SJCRH30 (cell line): ENCODE measurements at regions not wholly inside any gene's neighbourhood (a gene's known extent, or its start where the extent isn't known, plus 50 kb on each side); places are given as distances from the start of the nearest gene placed in this dataset.

Experiments
- DNase-seq, 2 experiments: peaks; one replicate each; pipeline ENCODE4 v3.0.0-alpha.2; 2015 to 2020
- H3K27ac ChIP-seq: fragments of 250-450 bp; sonication (Bioruptor Pico); 2 replicates; pipeline ENCODE4 v1.5.1; 2020; ENCODE audit warnings: mild to moderate bottlenecking, moderate library complexity
- H3K27me3 ChIP-seq: fragments of 250-450 bp; sonication (Bioruptor Pico); 2 replicates; pipeline ENCODE4 v1.5.1; 2020; ENCODE audit warnings: mild to moderate bottlenecking, moderate library complexity
- H3K36me3 ChIP-seq: fragments of 250-450 bp; sonication (Bioruptor Pico); 2 replicates; pipeline ENCODE4 v1.5.1; 2020; ENCODE audit warnings: mild to moderate bottlenecking, moderate library complexity
- H3K4me1 ChIP-seq: fragments of 250-450 bp; sonication (Bioruptor Pico); 2 replicates; pipeline ENCODE4 v1.5.1; 2020; ENCODE audit warnings: mild to moderate bottlenecking, moderate library complexity
- H3K4me3 ChIP-seq: fragments of 250-450 bp; sonication (Bioruptor Pico); 2 replicates; pipeline ENCODE4 v1.5.1; 2020; ENCODE audit warnings: mild to moderate bottlenecking, moderate library complexity
- H3K9me3 ChIP-seq: fragments of 250-450 bp; sonication (Bioruptor Pico); replicated peaks from 2 replicates; pipeline ENCODE4 v1.5.1; 2020; ENCODE audit warnings: mild to moderate bottlenecking, moderate library complexity

- H3K36me3 ChIP-seq: no peaks in the 10 kb centered on the region
- H3K4me3 ChIP-seq: no peak overlapping the region
- DNase-seq: no peak
- no peaks in the 10 kb centered on the region for H3K4me1 ChIP-seq
- no peaks in the 10 kb centered on the region for H3K9me3 ChIP-seq
- H3K27ac ChIP-seq: no peak overlapping the region
- H3K27me3 ChIP-seq: no peaks in the 10 kb centered on the region
These were observed 958.8 kb downstream of the PCDH18 start for GRCh38 chr4:136573460-136573859.

- H3K27me3 ChIP-seq: no peaks in the 10 kb centered on the region
- H3K4me1 ChIP-seq: no peaks in the 10 kb centered on the region
- H3K9me3 ChIP-seq: no peaks in the 10 kb centered on the region
- no peak overlapping the region for H3K4me3 ChIP-seq
- no peak overlapping the region for H3K27ac ChIP-seq
- H3K36me3 ChIP-seq: no peaks in the 10 kb centered on the region
- no peak for DNase-seq
These were observed 961.0 kb downstream of the PCDH18 start for GRCh38 chr4:136571315-136571714.

- DNase-seq: no peak
- H3K4me3 ChIP-seq: no peak overlapping the region
These were observed 969.5 kb downstream of the PCDH18 start for GRCh38 chr4:136562834-136563233.

GRCh38 chr4:136558940-136559494, 973.3 kb downstream of the PCDH18 start:
- no peak for DNase-seq
- no peak overlapping the region for H3K4me3 ChIP-seq
- no peak overlapping the region for H3K27ac ChIP-seq
- no peaks in the 10 kb centered on the region for H3K9me3 ChIP-seq
- no peaks in the 10 kb centered on the region for H3K4me1 ChIP-seq
- H3K36me3 ChIP-seq: no peaks in the 10 kb centered on the region
- H3K27me3 ChIP-seq: no peaks in the 10 kb centered on the region

More at GRCh38 chr4:136562834-136563233, 969.5 kb downstream of the PCDH18 start:
- Histone ChIP-seq H3K27me3 (no peaks in the 10 kb centered on the region), H3K9me3 (no peaks in the 10 kb centered on the region), H3K36me3 (no peaks in the 10 kb centered on the region), H3K27ac (no peak overlapping the region), H3K4me1 (no peaks in the 10 kb centered on the region)

GRCh38 chr4:136557396-136557795, 974.9 kb downstream of the PCDH18 start:
- Histone ChIP-seq H3K36me3 (no peaks in the 10 kb centered on the region), H3K27me3 (no peaks in the 10 kb centered on the region), H3K4me3 (no peak overlapping the region), H3K4me1 (no peaks in the 10 kb centered on the region), H3K27ac (no peak overlapping the region), H3K9me3 (no peaks in the 10 kb centered on the region)
- DNase-seq: no peak

GRCh38 chr4:136554033-136554432, 978.3 kb downstream of the PCDH18 start:
- Histone ChIP-seq H3K27ac (no peak overlapping the region), H3K4me1 (no peaks in the 10 kb centered on the region), H3K4me3 (no peak overlapping the region), H3K9me3 (no peaks in the 10 kb centered on the region), H3K27me3 (no peaks in the 10 kb centered on the region), H3K36me3 (no peaks in the 10 kb centered on the region)
- no peak for DNase-seq

- Histone ChIP-seq H3K9me3 (no peaks in the 10 kb centered on the region), H3K4me3 (no peak overlapping the region), H3K4me1 (no peaks in the 10 kb centered on the region), H3K27me3 (no peaks in the 10 kb centered on the region), H3K36me3 (no peaks in the 10 kb centered on the region), H3K27ac (no peak overlapping the region)
- DNase-seq: no peak
These were observed 980.5 kb downstream of the PCDH18 start for GRCh38 chr4:136551753-136552152.

GRCh38 chr4:136540747-136541146, 991.5 kb downstream of the PCDH18 start:
- DNase-seq: no peak
- H3K9me3 ChIP-seq: no peaks in the 10 kb centered on the region
- no peaks in the 10 kb centered on the region for H3K4me1 ChIP-seq
- no peaks in the 10 kb centered on the region for H3K27me3 ChIP-seq
- no peaks in the 10 kb centered on the region for H3K36me3 ChIP-seq
- H3K27ac ChIP-seq: no peak overlapping the region
- H3K4me3 ChIP-seq: no peak overlapping the region

GRCh38 chr4:136528131-136528530, 1004.2 kb downstream of the PCDH18 start:
- H3K27me3 ChIP-seq: no peaks in the 10 kb centered on the region
- H3K36me3 ChIP-seq: no peaks in the 10 kb centered on the region
- H3K9me3 ChIP-seq: no peaks in the 10 kb centered on the region
- no peak for DNase-seq
- no peaks in the 10 kb centered on the region for H3K4me1 ChIP-seq
- H3K4me3 ChIP-seq: no peak overlapping the region
- no peak overlapping the region for H3K27ac ChIP-seq

- no peaks in the 10 kb centered on the region for H3K4me1 ChIP-seq
- H3K36me3 ChIP-seq: no peaks in the 10 kb centered on the region
- H3K27me3 ChIP-seq: no peaks in the 10 kb centered on the region
- DNase-seq: no peak
- H3K4me3 ChIP-seq: no peak overlapping the region
- H3K9me3 ChIP-seq: no peaks in the 10 kb centered on the region
- H3K27ac ChIP-seq: no peak overlapping the region
These were observed 1005.8 kb downstream of the PCDH18 start for GRCh38 chr4:136526517-136526916.

GRCh38 chr4:136524039-136524438, 1008.3 kb downstream of the PCDH18 start:
- Histone ChIP-seq H3K36me3 (no peaks in the 10 kb centered on the region), H3K9me3 (no peaks in the 10 kb centered on the region), H3K27ac (no peak overlapping the region), H3K4me1 (no peaks in the 10 kb centered on the region), H3K4me3 (no peak overlapping the region), H3K27me3 (no peaks in the 10 kb centered on the region)
- no peak for DNase-seq

- no peak overlapping the region for H3K4me3 ChIP-seq
- H3K36me3 ChIP-seq: no peaks in the 10 kb centered on the region
These were observed 1015.9 kb downstream of the PCDH18 start for GRCh38 chr4:136516371-136516770.

GRCh38 chr4:136505020-136505419, 1027.3 kb downstream of the PCDH18 start:
- H3K27me3 ChIP-seq: no peaks in the 10 kb centered on the region
- no peaks in the 10 kb centered on the region for H3K4me1 ChIP-seq
- H3K27ac ChIP-seq: no peak overlapping the region
- H3K4me3 ChIP-seq: no peak overlapping the region
- DNase-seq: no peak
- no peaks in the 10 kb centered on the region for H3K9me3 ChIP-seq
- H3K36me3 ChIP-seq: no peaks in the 10 kb centered on the region

More at GRCh38 chr4:136516371-136516770, 1015.9 kb downstream of the PCDH18 start:
- H3K27me3 ChIP-seq: no peaks in the 10 kb centered on the region
- no peak overlapping the region for H3K27ac ChIP-seq
- no peaks in the 10 kb centered on the region for H3K9me3 ChIP-seq
- H3K4me1 ChIP-seq: no peaks in the 10 kb centered on the region
- no peak for DNase-seq

- DNase-seq: no peak
- H3K4me3 ChIP-seq: no peak overlapping the region
- H3K9me3 ChIP-seq: no peaks in the 10 kb centered on the region
- H3K4me1 ChIP-seq: no peaks in the 10 kb centered on the region
- no peaks in the 10 kb centered on the region for H3K36me3 ChIP-seq
- no peak overlapping the region for H3K27ac ChIP-seq
- H3K27me3 ChIP-seq: no peaks in the 10 kb centered on the region
These were observed 1036.4 kb downstream of the PCDH18 start for GRCh38 chr4:136495851-136496250.

GRCh38 chr4:136495076-136495475, 1037.2 kb downstream of the PCDH18 start:
- H3K4me1 ChIP-seq: no peaks in the 10 kb centered on the region
- H3K27me3 ChIP-seq: no peaks in the 10 kb centered on the region
- H3K36me3 ChIP-seq: no peaks in the 10 kb centered on the region
- no peak overlapping the region for H3K27ac ChIP-seq
- H3K9me3 ChIP-seq: no peaks in the 10 kb centered on the region
- H3K4me3 ChIP-seq: no peak overlapping the region
- no peak for DNase-seq

- Histone ChIP-seq H3K4me1 (peaks cover 10% of the 10 kb centered on the region), H3K27me3 (no peaks in the 10 kb centered on the region), H3K9me3 (no peaks in the 10 kb centered on the region), H3K4me3 (no peak overlapping the region), H3K27ac (no peak overlapping the region), H3K36me3 (no peaks in the 10 kb centered on the region)
- DNase-seq: no peak
These were observed 1043.2 kb downstream of the PCDH18 start for GRCh38 chr4:136489101-136489500.
